IMR-90 (cell line): ENCODE measurements at regions not wholly inside any gene's neighbourhood (a gene's known extent, or its start where the extent isn't known, plus 50 kb on each side); places are given as distances from the start of the nearest gene placed in this dataset.

ENCODE experiments used
- ATAC-seq: fragments of 200-7000 bp; cut with Tn5 transposase; 2 replicates; pipeline ENCODE4 v1.9.1; 2020; ENCODE audit warnings: low read depth, mild to moderate bottlenecking, moderate library complexity
- BruUV-seq: library from RNA; stranded (reverse); fragments of 400-500 nt; replicated peaks from 2 replicates; lab custom pipeline; 2021; lab: Mats Ljungman, UMichigan
- CTCF ChIA-PET: fragments of 300-600 bp; formaldehyde crosslinking; extraction: SDS; loops from one replicate; lab custom pipeline; 2021; ENCODE audit warnings: antibody characterized with exemption; lab: Yijun Ruan, JAX
- POLR2A ChIA-PET: fragments of 300-600 bp; sonication (Branson Sonifier 250); formaldehyde crosslinking; loops from one replicate; lab custom pipeline; 2022; ENCODE audit warnings: antibody characterized with exemption; ENCODE audit not compliant: unreplicated experiment; lab: Charles Lee
- DNase-seq: peaks from one replicate; pipeline ENCODE4 v3.0.0; 2013
- H2AFZ ChIP-seq: replicated peaks from 2 replicates; pipeline ENCODE3; 2013; ENCODE audit warnings: low read length, mild to moderate bottlenecking; ENCODE audit not compliant: poor library complexity
- H2AK5ac ChIP-seq: 2 replicates; pipeline ENCODE4 v1.6.1; 2013; ENCODE audit warnings: low read depth, low read length, inconsistent platforms
- H2AK9ac ChIP-seq: replicated peaks from 2 replicates; pipeline ENCODE3; 2013; ENCODE audit warnings: mild to moderate bottlenecking, low read depth, low read length, moderate library complexity; ENCODE audit not compliant: poor library complexity
- H2BK120ac ChIP-seq: 2 replicates; pipeline ENCODE4 v1.6.1; 2013; ENCODE audit warnings: low read depth, low read length, inconsistent platforms
- H2BK15ac ChIP-seq: 3 replicates; pipeline ENCODE4 v1.6.1; 2013; ENCODE audit warnings: low read depth, low read length, inconsistent platforms
- H2BK20ac ChIP-seq: 2 replicates; pipeline ENCODE4 v1.6.1; 2013; ENCODE audit warnings: low read depth, mild to moderate bottlenecking, inconsistent platforms, low read length, moderate library complexity
- H2BK5ac ChIP-seq: 2 replicates; pipeline ENCODE4 v1.6.1; 2013; ENCODE audit warnings: mild to moderate bottlenecking, low read depth, low read length, inconsistent platforms; ENCODE audit not compliant: poor library complexity, severe bottlenecking
- H3K14ac ChIP-seq: replicated peaks from 2 replicates; pipeline ENCODE4 v1.6.1; 2013; ENCODE audit warnings: low read depth, low read length, inconsistent platforms
- H3K18ac ChIP-seq: 2 replicates; pipeline ENCODE4 v1.6.1; 2013; ENCODE audit warnings: low read depth, low read length, control low read depth
- H3K23ac ChIP-seq: 2 replicates; pipeline ENCODE4 v1.6.1; 2013; ENCODE audit warnings: low read depth, low read length, inconsistent platforms
- H3K27ac ChIP-seq: 2 replicates; pipeline ENCODE4 v1.5.1; 2013; ENCODE audit warnings: mild to moderate bottlenecking, control low read depth, low read length; ENCODE audit not compliant: insufficient read depth
- H3K27me3 ChIP-seq: 2 replicates; pipeline ENCODE4 v1.6.1; 2013; ENCODE audit warnings: low read length; ENCODE audit not compliant: control insufficient read depth, insufficient read depth
- H3K36me3 ChIP-seq: 2 replicates; pipeline ENCODE4 v1.6.1; 2013; ENCODE audit warnings: low read length, mixed read lengths; ENCODE audit not compliant: control insufficient read depth, insufficient read depth
- H3K4ac ChIP-seq: 2 replicates; pipeline ENCODE4 v1.6.1; 2013; ENCODE audit warnings: low read depth, low read length, inconsistent platforms
- H3K4me1 ChIP-seq: 2 replicates; pipeline ENCODE4 v1.6.1; 2013; ENCODE audit warnings: low read length, mixed read lengths; ENCODE audit not compliant: control insufficient read depth, insufficient read depth
- H3K4me2 ChIP-seq: 2 replicates; pipeline ENCODE4 v1.6.1; 2013; ENCODE audit warnings: low read depth, mild to moderate bottlenecking, control low read depth, low read length, moderate library complexity
- H3K4me3 ChIP-seq: 2 replicates; pipeline ENCODE4 v1.5.1; 2013; ENCODE audit warnings: low read depth, mild to moderate bottlenecking, control low read depth, low read length, moderate library complexity; ENCODE audit not compliant: insufficient read depth
- H3K56ac ChIP-seq: 2 replicates; pipeline ENCODE4 v1.6.1; 2013; ENCODE audit warnings: low read length, inconsistent platforms; ENCODE audit not compliant: insufficient read depth; ENCODE audit errors: extremely low read depth
- H3K79me1 ChIP-seq, 2 experiments: 2 replicates each; pipeline ENCODE4 v1.6.1; 2013; ENCODE audit warnings: low read length in 2 of 2, inconsistent platforms in 1 of 2, low read depth in 1 of 2
- H3K9ac ChIP-seq: 2 replicates; pipeline ENCODE4 v1.6.1; 2013; ENCODE audit warnings: low read depth, low read length, control low read depth
- H3K9me1 ChIP-seq: 2 replicates; pipeline ENCODE4 v1.6.1; 2013; ENCODE audit warnings: low read length, inconsistent platforms; ENCODE audit not compliant: insufficient read depth
- H3K9me3 ChIP-seq: 2 replicates; pipeline ENCODE4 v1.6.1; 2013; ENCODE audit warnings: low read length; ENCODE audit not compliant: control insufficient read depth, insufficient read depth
- H4K20me1 ChIP-seq: 2 replicates; pipeline ENCODE4 v1.6.1; 2013; ENCODE audit warnings: low read length, inconsistent platforms; ENCODE audit not compliant: insufficient read depth
- H4K5ac ChIP-seq: 2 replicates; pipeline ENCODE4 v1.6.1; 2013; ENCODE audit warnings: mild to moderate bottlenecking, low read depth, low read length, control low read depth
- H4K8ac ChIP-seq, 2 experiments: 2 replicates each; pipeline ENCODE4 v1.6.1; 2013; ENCODE audit warnings: low read depth in 2 of 2, low read length in 2 of 2, control low read depth in 1 of 2, inconsistent platforms in 1 of 2
- H4K91ac ChIP-seq: 2 replicates; pipeline ENCODE4 v1.6.1; 2013; ENCODE audit warnings: low read depth, low read length, inconsistent platforms; ENCODE audit not compliant: insufficient read depth
- BHLHE40 ChIP-seq: fragments of 150-350 bp; IDR thresholded peaks from 2 replicates; pipeline ENCODE4 v1.6.1; 2016; ENCODE audit warnings: mild to moderate bottlenecking, low read depth, low read length
- CEBPB ChIP-seq: IDR thresholded peaks from 2 replicates; pipeline ENCODE4 v1.6.1; 2012; ENCODE audit warnings: low read depth, low read length, improper control_type of control experiment
- CHD1 ChIP-seq: IDR thresholded peaks from 2 replicates; pipeline ENCODE4 v1.6.1; 2012; ENCODE audit warnings: low read depth, low read length, improper control_type of control experiment
- CTCF ChIP-seq: conservative IDR thresholded peaks from 2 replicates; pipeline ENCODE4 v1.5.1; 2012; ENCODE audit warnings: mild to moderate bottlenecking, low read depth, low read length, improper control_type of control experiment
- FOS ChIP-seq: fragments of 150-350 bp; IDR thresholded peaks from 2 replicates; pipeline ENCODE4 v1.6.1; 2016; ENCODE audit warnings: low read depth, low read length
- MAFK ChIP-seq: IDR thresholded peaks from 2 replicates; pipeline ENCODE4 v1.6.1; 2012; ENCODE audit warnings: low read depth, low read length, improper control_type of control experiment
- MXI1 ChIP-seq: IDR thresholded peaks from 2 replicates; pipeline ENCODE4 v1.6.1; 2012; ENCODE audit warnings: low read depth, mild to moderate bottlenecking, low read length, moderate library complexity, borderline replicate concordance
- NFE2L2 ChIP-seq: fragments of 150-350 bp; IDR thresholded peaks from 2 replicates; pipeline ENCODE4 v1.6.1; 2016; ENCODE audit warnings: low read depth, mild to moderate bottlenecking, low read length
- POLR2A ChIP-seq: IDR thresholded peaks from 2 replicates; pipeline ENCODE4 v1.6.1; 2012; ENCODE audit warnings: mild to moderate bottlenecking, low read depth, low read length
- RAD21 ChIP-seq: IDR thresholded peaks from 2 replicates; pipeline ENCODE4 v1.6.1; 2012; ENCODE audit warnings: low read length, improper control_type of control experiment
- RCOR1 ChIP-seq: IDR thresholded peaks from 2 replicates; pipeline ENCODE4 v1.6.1; 2012; ENCODE audit warnings: mild to moderate bottlenecking, low read length, improper control_type of control experiment; ENCODE audit not compliant: insufficient replicate concordance
- RFX5 ChIP-seq: IDR thresholded peaks from 2 replicates; pipeline ENCODE4 v1.8.0; 2012; ENCODE audit warnings: low read depth, mild to moderate bottlenecking, low read length, moderate library complexity
- SMC3 ChIP-seq: fragments of 150-350 bp; IDR thresholded peaks from 2 replicates; pipeline ENCODE4 v1.6.1; 2016; ENCODE audit warnings: low read depth, mild to moderate bottlenecking, antibody characterized with exemption, low read length, moderate library complexity
- WGBS, 2 experiments: methylation state at CpG; one replicate each; pipeline versions ENCODE4 v1.1.5 to v1.1.7; 2013; ENCODE audit warnings: missing lambda C conversion rate in 2 of 2; ENCODE audit not compliant: insufficient read length in 1 of 2; ENCODE audit errors: extremely low coverage in 2 of 2; 5-methylcytosine and 5-hydroxymethylcytosine counted together
- dilution Hi-C: fragments of 300-500 bp; cut with HindIII; formaldehyde crosslinking; loops from one replicate; pipeline ENCODE4 v1.14.3; 2018; ENCODE audit warnings: low sequenced_read_pairs; ENCODE audit not compliant: unreplicated experiment
- in situ Hi-C: fragments of 300-500 bp; cut with MboI; formaldehyde crosslinking; loops from 3 replicates; pipeline ENCODE4 v1.14.3; 2019; ENCODE audit warnings: low sequenced_read_pairs, inconsistent platforms, mixed read lengths
- intact Hi-C: fragments of 100-400 bp; cut with micrococcal nuclease; formaldehyde crosslinking; loops from 2 replicates; pipeline ENCODE4 v1.10.0; 2022
- TF ChIP-seq, protein P1 (sequence below): fragments of 150-350 bp; IDR thresholded peaks from 2 replicates; pipeline ENCODE4 v1.6.1; 2016; ENCODE audit warnings: low read depth, mild to moderate bottlenecking, low read length, moderate library complexity, borderline replicate concordance
- TF ChIP-seq, protein P2 (sequence below): fragments of 150-350 bp; IDR thresholded peaks from 2 replicates; pipeline ENCODE4 v1.6.1; 2017; ENCODE audit warnings: mild to moderate bottlenecking, antibody characterized with exemption, low read length, low read depth

DNA sequence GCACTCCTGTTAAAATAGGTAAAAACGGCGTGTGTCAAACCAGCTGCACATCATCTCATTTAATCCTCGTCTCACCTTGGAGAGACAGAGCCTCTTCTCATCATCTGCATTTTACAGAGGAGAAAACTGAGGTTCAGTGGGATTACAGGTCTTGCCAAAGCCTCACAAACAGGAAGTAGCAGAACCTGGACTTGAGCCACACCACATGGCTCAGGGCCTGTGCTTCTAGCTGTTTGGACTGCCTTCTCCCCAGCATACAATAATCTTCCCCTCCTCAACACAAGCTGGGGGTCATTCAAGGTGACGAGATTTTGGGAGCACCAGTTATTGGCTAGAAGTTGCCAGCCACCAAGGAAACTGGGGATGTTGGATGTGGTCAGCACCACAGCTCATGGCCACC is 167.9 kb upstream of the ZC3H12A start:
- Histone ChIP-seq H3K4me2 (no peak overlapping the region), H3K14ac (no peak overlapping the region), H4K5ac (no peak overlapping the region), H3K56ac (no peak overlapping the region), H3K18ac (no peak overlapping the region), H3K4ac (no peak overlapping the region), H2BK120ac (no peak overlapping the region), H3K9ac (no peak overlapping the region), H2BK15ac (no peak overlapping the region), H3K79me1 (no peaks in the 10 kb centered on the region), H3K4me3 (no peak overlapping the region), H4K91ac (no peak overlapping the region), H2AK5ac (no peak overlapping the region), H4K8ac (no peak overlapping the region), H3K27ac (no peak overlapping the region), H2AFZ (no peak overlapping the region), H3K23ac (no peak overlapping the region), H3K9me3 (no peaks in the 10 kb centered on the region), H3K27me3 (no peaks in the 10 kb centered on the region), H2BK5ac (no peak overlapping the region), H4K20me1 (no peaks in the 10 kb centered on the region), H2AK9ac (no peak overlapping the region), H3K4me1 (no peaks in the 10 kb centered on the region), H2BK20ac (no peak overlapping the region), H3K36me3 (no peaks in the 10 kb centered on the region), H3K9me1 (no peaks in the 10 kb centered on the region)
- no peak for ATAC-seq
- TF ChIP-seq RCOR1 (no peak), NFE2L2 (no peak), RAD21 (no peak), BHLHE40 (no peak), FOS (no peak), MXI1 (no peak), RFX5 (no peak), POLR2A (no peak), MAFK (no peak), CEBPB (no peak), CTCF (no peak), CHD1 (no peak), SMC3 (no peak)
- TF ChIP-seq, protein P1, sequence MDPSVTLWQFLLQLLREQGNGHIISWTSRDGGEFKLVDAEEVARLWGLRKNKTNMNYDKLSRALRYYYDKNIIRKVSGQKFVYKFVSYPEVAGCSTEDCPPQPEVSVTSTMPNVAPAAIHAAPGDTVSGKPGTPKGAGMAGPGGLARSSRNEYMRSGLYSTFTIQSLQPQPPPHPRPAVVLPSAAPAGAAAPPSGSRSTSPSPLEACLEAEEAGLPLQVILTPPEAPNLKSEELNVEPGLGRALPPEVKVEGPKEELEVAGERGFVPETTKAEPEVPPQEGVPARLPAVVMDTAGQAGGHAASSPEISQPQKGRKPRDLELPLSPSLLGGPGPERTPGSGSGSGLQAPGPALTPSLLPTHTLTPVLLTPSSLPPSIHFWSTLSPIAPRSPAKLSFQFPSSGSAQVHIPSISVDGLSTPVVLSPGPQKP, result no peak
- TF ChIP-seq, protein P2, sequence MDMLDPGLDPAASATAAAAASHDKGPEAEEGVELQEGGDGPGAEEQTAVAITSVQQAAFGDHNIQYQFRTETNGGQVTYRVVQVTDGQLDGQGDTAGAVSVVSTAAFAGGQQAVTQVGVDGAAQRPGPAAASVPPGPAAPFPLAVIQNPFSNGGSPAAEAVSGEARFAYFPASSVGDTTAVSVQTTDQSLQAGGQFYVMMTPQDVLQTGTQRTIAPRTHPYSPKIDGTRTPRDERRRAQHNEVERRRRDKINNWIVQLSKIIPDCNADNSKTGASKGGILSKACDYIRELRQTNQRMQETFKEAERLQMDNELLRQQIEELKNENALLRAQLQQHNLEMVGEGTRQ, result no peak
- ChIA-PET POLR2A (no interaction called here), CTCF (no interaction called here)
- dilution Hi-C loops, result no loop called here
- no peak for DNase-seq
- intact Hi-C loops, result no loop called here
- in situ Hi-C loops, result loop anchor here (25.0 kb wide), 1 partner anchor 719 kb away; no protein-coding TSS in a partner anchor
- BruUV-seq, result no TSS peak
- no CpG with 5 or more reads among the region's 4 CpGs for WGBS, 2 experiments
